ENCODE measurements at regions not wholly inside any gene's neighbourhood (a gene's known extent, or its start where the extent isn't known, plus 50 kb on each side); places are given as distances from the start of the nearest gene placed in this dataset.

DNA sequence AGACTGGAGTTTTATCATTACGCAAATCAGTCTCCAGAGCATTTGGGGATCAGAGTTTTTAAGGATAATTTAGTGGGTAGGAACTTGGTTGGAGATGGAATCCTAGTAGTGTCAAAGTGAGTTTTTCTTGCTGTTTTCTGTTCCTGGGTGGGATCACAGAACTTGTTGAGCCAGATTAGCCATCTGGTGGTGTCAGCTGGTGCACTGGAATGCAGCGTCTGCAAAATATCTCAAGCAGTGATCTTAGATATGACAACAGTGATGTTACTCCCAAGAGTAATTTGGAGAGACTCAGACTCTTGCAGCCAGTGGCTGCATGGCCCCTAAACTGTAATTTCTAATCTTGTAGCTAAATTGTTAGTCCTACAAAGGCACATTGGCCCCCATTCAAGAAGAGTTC lies 1257.8 kb downstream of the MAT2B start:
- TF ChIP-seq, protein P1, sequence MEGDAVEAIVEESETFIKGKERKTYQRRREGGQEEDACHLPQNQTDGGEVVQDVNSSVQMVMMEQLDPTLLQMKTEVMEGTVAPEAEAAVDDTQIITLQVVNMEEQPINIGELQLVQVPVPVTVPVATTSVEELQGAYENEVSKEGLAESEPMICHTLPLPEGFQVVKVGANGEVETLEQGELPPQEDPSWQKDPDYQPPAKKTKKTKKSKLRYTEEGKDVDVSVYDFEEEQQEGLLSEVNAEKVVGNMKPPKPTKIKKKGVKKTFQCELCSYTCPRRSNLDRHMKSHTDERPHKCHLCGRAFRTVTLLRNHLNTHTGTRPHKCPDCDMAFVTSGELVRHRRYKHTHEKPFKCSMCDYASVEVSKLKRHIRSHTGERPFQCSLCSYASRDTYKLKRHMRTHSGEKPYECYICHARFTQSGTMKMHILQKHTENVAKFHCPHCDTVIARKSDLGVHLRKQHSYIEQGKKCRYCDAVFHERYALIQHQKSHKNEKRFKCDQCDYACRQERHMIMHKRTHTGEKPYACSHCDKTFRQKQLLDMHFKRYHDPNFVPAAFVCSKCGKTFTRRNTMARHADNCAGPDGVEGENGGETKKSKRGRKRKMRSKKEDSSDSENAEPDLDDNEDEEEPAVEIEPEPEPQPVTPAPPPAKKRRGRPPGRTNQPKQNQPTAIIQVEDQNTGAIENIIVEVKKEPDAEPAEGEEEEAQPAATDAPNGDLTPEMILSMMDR (IDR thresholded peaks at IDR 0.05): no peak
- TF ChIP-seq POLR2A (IDR thresholded peaks at IDR 0.05): no peak

Data from thyroid gland (tissue), 4 donors.